ENCODE measurements at regions not wholly inside any gene's neighbourhood (a gene's known extent, or its start where the extent isn't known, plus 50 kb on each side); places are given as distances from the start of the nearest gene placed in this dataset.

- Histone ChIP-seq H3K4me3 (no peak overlapping the region), H3K9me3 (ENCODE audit: low read depth) (no peaks in the 10 kb centered on the region), H3K36me3 (no peaks in the 10 kb centered on the region), H3K27me3 (no peaks in the 10 kb centered on the region), H3K27ac (no peak overlapping the region), H3K4me1 (ENCODE audit: low read depth) (no peaks in the 10 kb centered on the region)
- DNase-seq (ENCODE audit: low read depth in 1 of 2, low spot score in 1 of 2): no peak
- TF ChIP-seq CTCF (IDR thresholded peaks at IDR 0.05; ENCODE audit: low read depth, low read length): no peak
Observed at GRCh38 chr2:88871336-88871735, 179.9 kb downstream of the RPIA start.

GRCh38 chr2:88873620-88874019 lies 182.1 kb downstream of the RPIA start:
- Histone ChIP-seq H3K4me1 (ENCODE audit: low read depth) (no peaks in the 10 kb centered on the region), H3K27ac (no peak overlapping the region), H3K9me3 (ENCODE audit: low read depth) (no peaks in the 10 kb centered on the region), H3K27me3 (no peaks in the 10 kb centered on the region), H3K36me3 (no peaks in the 10 kb centered on the region), H3K4me3 (no peak overlapping the region)
- no peak for DNase-seq (ENCODE audit: low read depth in 1 of 2, low spot score in 1 of 2)
- no peak for TF ChIP-seq CTCF (IDR thresholded peaks at IDR 0.05; ENCODE audit: low read depth, low read length)

GRCh38 chr2:88874063-88874657 lies 182.7 kb downstream of the RPIA start:
- DNase-seq (ENCODE audit: low read depth in 1 of 2, low spot score in 1 of 2): peak; percentile 68 to 75
- H3K4me3 ChIP-seq: no peak overlapping the region
- no peaks in the 10 kb centered on the region for H3K9me3 ChIP-seq (ENCODE audit: low read depth)
- no peaks in the 10 kb centered on the region for H3K27me3 ChIP-seq
- no peaks in the 10 kb centered on the region for H3K4me1 ChIP-seq (ENCODE audit: low read depth)
- H3K36me3 ChIP-seq: no peaks in the 10 kb centered on the region
- H3K27ac ChIP-seq: no peak overlapping the region
- TF ChIP-seq CTCF (IDR thresholded peaks at IDR 0.05; ENCODE audit: low read depth, low read length): peak; percentile 79

- Histone ChIP-seq H3K27me3 (no peaks in the 10 kb centered on the region), H3K4me1 (ENCODE audit: low read depth) (no peaks in the 10 kb centered on the region), H3K9me3 (ENCODE audit: low read depth) (no peaks in the 10 kb centered on the region), H3K36me3 (no peaks in the 10 kb centered on the region), H3K4me3 (no peak overlapping the region), H3K27ac (no peak overlapping the region)
- no peak for TF ChIP-seq CTCF (IDR thresholded peaks at IDR 0.05; ENCODE audit: low read depth, low read length)
- no peak for DNase-seq (ENCODE audit: low read depth in 1 of 2, low spot score in 1 of 2)
Observed at GRCh38 chr2:88875736-88876135, 184.3 kb downstream of the RPIA start.

GRCh38 chr2:88880441-88880953 lies 189.0 kb downstream of the RPIA start:
- no peaks in the 10 kb centered on the region for H3K36me3 ChIP-seq
- H3K27ac ChIP-seq: no peak overlapping the region
- no peaks in the 10 kb centered on the region for H3K4me1 ChIP-seq (ENCODE audit: low read depth)
- peak; percentile 62 to 69 for DNase-seq (ENCODE audit: low read depth in 1 of 2, low spot score in 1 of 2)
- H3K9me3 ChIP-seq (ENCODE audit: low read depth): no peaks in the 10 kb centered on the region
- peak; percentile 75 for TF ChIP-seq CTCF (IDR thresholded peaks at IDR 0.05; ENCODE audit: low read depth, low read length)
- H3K27me3 ChIP-seq: no peaks in the 10 kb centered on the region
- no peak overlapping the region for H3K4me3 ChIP-seq
